Epithelial cell of proximal tubule (primary cell): ENCODE measurements at regions not wholly inside any gene's neighbourhood (a gene's known extent, or its start where the extent isn't known, plus 50 kb on each side); places are given as distances from the start of the nearest gene placed in this dataset.

Experiments
- DNase-seq: peaks from one replicate; pipeline ENCODE4 v3.0.0-alpha.2; 2011; ENCODE audit warnings: low read depth
- H3K4me3 ChIP-seq: 2 replicates; pipeline ENCODE4 v1.5.1; 2011; ENCODE audit warnings: low read depth, mild to moderate bottlenecking, low read length
- CTCF ChIP-seq: conservative IDR thresholded peaks from 2 replicates; pipeline ENCODE4 v1.5.1; 2012; ENCODE audit warnings: low read depth, mild to moderate bottlenecking, low read length

GRCh38 chr22:49580024-49580423 is 247.6 kb downstream of the BRD1 start:
- no peak overlapping the region for H3K4me3 ChIP-seq
- no peak for DNase-seq
- no peak for TF ChIP-seq CTCF

- no peak for TF ChIP-seq CTCF
- no peak for DNase-seq
- H3K4me3 ChIP-seq, result no peak overlapping the region
Observed at GRCh38 chr22:49577168-49578060, 250.3 kb downstream of the BRD1 start.

- H3K4me3 ChIP-seq, result no peak overlapping the region
- no peak for DNase-seq
- no peak for TF ChIP-seq CTCF
Observed at GRCh38 chr22:49576241-49577141, 251.2 kb downstream of the BRD1 start.

- DNase-seq, result no peak
- no peak overlapping the region for H3K4me3 ChIP-seq
- TF ChIP-seq CTCF, result no peak
Observed at GRCh38 chr22:49575703-49576081, 252.0 kb downstream of the BRD1 start.

- no peak for TF ChIP-seq CTCF
- DNase-seq, result no peak
- H3K4me3 ChIP-seq, result no peak overlapping the region
Observed at GRCh38 chr22:49574881-49575702, 252.6 kb downstream of the BRD1 start.

GRCh38 chr22:49574205-49574880 is 253.3 kb downstream of the BRD1 start:
- no peak overlapping the region for H3K4me3 ChIP-seq
- no peak for DNase-seq
- TF ChIP-seq CTCF, result no peak
